CD4-positive, alpha-beta T cell treated with Interferon alpha-2 for 1 hour (primary cell): ENCODE measurements at regions not wholly inside any gene's neighbourhood (a gene's known extent, or its start where the extent isn't known, plus 50 kb on each side); places are given as distances from the start of the nearest gene placed in this dataset.

Source experiments
- DNase-seq, 2 donors: peaks; one replicate each; pipeline ENCODE4 v3.0.0-alpha.2; 2020 to 2022

- DNase-seq, result no peak
These were observed 1540.0 kb upstream of the PABPC4L start for GRCh38 chr4:135741583-135741982.

- DNase-seq, result no peak
These were observed 1537.8 kb upstream of the PABPC4L start for GRCh38 chr4:135739354-135739753.

- DNase-seq, result no peak
These were observed 1533.9 kb upstream of the PABPC4L start for GRCh38 chr4:135735512-135735911.

DNA sequence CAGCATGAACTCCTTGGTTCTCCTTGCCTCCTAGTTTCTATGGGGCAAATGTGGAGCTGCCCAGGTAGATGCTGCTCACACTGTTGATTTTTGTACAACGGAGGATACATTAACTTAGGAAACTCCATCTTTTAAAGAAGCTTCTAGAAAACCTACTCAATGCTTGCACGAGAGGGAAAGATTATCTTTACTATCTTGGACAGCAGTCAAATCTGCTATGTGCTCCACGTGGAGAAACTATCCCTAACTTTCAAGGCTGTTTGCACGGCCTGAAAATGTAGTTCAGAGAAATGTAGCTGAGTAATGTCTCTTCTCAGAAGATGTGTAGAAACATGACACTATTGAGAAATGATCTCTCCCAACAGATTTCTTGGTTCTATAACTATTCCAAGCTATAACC lies 1530.9 kb upstream of the PABPC4L start:
- DNase-seq, result no peak

- DNase-seq, result no peak
These were observed 1530.1 kb upstream of the PABPC4L start for GRCh38 chr4:135731682-135732081.

DNA sequence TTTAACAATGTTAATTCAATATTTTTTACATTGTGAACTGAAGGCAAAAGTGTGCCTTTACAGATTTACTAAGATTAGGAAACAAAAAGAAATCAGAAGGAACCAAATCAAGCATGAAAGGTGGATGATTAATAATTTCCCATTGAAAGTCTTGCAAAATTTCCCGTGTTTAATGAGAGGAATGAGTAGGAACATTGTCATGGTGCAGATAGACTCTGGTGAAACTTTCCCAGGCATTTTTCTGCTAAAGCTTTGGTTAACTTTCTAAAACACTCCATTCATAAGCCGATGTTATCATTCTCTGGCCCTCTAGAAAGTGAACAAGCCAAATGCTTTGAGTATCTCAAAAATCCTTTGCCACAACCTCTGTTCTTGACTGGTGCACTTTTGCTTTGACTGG lies 1522.8 kb upstream of the PABPC4L start:
- DNase-seq, result no peak

DNA sequence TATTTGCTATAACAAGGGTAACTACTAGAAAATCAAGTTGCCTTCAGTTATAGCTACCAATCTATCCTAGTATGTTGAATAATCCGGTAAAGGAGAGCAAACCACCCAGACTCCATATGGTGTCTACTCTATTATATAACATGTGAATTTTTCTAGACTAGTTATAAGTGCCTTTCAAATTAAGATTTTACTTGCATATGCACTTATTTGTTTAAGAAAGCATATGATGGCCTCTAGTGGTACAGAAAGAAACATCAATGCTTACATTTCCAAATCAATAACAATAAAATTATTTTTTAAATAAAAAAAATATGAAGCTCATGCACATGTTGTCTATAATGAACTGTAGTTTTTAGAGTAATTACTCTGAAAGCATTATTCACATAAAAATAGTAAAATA lies 1516.4 kb upstream of the PABPC4L start:
- no peak for DNase-seq

- DNase-seq, result no peak
These were observed 1503.8 kb upstream of the PABPC4L start for GRCh38 chr4:135705343-135705742.

- DNase-seq, result no peak
These were observed 1492.5 kb upstream of the PABPC4L start for GRCh38 chr4:135694066-135694465.

- DNase-seq, result no peak
These were observed 1482.4 kb upstream of the PABPC4L start for GRCh38 chr4:135684001-135684400.

DNA sequence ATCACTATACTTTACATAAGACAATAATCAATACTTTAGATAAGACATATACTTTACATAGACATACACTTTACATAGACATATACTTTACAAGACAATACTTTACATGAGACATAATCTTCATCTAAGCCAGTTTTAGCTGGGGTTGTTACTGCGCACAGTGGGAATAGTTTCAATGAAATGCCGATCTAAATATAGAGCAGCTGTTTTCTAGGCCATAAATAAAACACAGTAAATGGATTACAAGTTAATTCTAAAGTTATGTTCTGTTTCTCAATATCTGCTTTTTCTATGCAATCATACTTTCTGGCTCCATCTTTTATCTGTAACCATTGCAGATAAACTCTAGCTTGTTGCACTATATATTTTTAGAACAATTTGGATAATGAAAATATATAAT lies 1470.6 kb upstream of the PABPC4L start:
- no peak for DNase-seq

DNA sequence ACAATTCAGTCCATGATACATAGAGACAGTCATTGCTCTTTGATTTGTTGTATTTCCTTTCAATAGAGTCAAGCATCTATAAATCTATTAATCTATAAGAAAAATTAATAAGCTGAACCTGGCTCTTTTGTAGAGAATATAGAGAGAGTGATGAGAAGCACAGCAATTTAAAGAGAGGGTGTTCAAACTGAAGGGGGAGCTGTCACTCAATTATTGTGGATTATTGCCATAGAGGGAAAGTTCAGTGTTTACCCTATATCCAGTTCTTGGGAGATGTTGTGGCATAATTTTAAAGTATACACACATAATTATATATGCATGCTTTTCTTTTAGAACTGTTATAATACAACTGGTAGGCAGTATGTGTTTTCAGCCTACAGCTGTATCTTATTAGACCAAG lies 1469.0 kb upstream of the PABPC4L start:
- DNase-seq, result no peak
